GM18870 (cell line): ENCODE measurements at regions not wholly inside any gene's neighbourhood (a gene's known extent, or its start where the extent isn't known, plus 50 kb on each side); places are given as distances from the start of the nearest gene placed in this dataset.

Experiments used
- ATAC-seq: cut with Tn5 transposase; IDR thresholded peaks from one replicate; pipeline ENCODE4 v1.9.1; 2021; ENCODE audit warnings: moderate library complexity; ENCODE audit not compliant: unreplicated experiment

- ATAC-seq = no peak
Observed at GRCh38 chr5:167001246-167001645, 1290.2 kb upstream of the WWC1 start.

DNA sequence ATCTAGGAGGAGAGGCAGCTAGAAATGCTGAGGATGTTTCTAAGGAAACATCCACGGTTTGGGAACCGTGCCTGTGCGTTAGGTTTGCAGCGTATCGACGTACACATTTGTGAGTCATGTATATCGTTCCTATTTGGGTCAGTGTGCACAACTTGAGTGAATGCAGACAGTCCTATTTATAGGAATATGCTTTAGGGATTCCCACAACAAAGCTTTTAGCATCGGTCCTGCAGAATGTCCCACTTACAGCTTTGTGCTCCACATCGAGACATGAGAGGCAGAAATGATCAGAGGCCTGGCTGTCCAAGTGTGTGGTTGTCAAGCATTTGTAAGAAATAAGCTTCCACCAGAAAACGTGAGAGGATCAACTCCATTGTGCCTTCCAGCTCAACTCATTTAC, 1282.7 kb upstream of the WWC1 start:
- no peak for ATAC-seq

GRCh38 chr5:167011196-167011595, 1280.2 kb upstream of the WWC1 start:
- ATAC-seq = no peak

GRCh38 chr5:167012123-167013034, 1279.1 kb upstream of the WWC1 start:
- no peak for ATAC-seq

GRCh38 chr5:167014401-167015056, 1276.9 kb upstream of the WWC1 start:
- ATAC-seq = no peak

GRCh38 chr5:167020418-167020817, 1271.0 kb upstream of the WWC1 start:
- ATAC-seq = no peak

GRCh38 chr5:167029488-167029887, 1262.0 kb upstream of the WWC1 start:
- ATAC-seq = no peak

DNA sequence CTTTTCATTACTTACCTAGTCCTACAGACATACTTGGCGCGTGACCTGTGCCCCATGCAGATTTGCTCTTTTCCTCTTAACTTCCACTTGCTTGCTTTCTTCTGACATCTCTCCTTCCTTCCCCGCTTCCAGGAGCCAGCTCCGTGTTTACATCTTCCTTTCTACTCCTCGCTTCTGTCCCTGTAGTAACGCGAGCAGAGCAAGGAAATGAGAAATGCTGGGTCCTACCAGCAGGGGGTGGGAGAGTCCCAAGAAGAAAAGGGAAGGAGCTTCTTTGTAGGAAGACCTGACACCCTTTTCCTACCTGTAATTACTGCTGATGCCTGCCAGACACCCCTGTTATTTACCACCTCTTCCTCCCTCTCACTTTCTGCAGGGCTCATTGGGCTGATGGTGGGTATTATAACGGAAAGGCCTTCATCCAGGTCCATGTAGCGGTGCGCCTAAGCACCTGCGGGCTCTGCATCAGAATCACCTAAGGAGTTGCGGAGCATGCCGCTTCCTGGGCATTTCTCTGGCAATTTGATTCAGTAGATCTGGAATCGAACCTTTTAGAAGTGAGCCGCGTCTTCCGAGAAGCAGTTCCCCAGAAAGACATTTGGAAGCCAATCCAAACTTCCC, 1260.8 kb upstream of the WWC1 start:
- ATAC-seq = no peak

DNA sequence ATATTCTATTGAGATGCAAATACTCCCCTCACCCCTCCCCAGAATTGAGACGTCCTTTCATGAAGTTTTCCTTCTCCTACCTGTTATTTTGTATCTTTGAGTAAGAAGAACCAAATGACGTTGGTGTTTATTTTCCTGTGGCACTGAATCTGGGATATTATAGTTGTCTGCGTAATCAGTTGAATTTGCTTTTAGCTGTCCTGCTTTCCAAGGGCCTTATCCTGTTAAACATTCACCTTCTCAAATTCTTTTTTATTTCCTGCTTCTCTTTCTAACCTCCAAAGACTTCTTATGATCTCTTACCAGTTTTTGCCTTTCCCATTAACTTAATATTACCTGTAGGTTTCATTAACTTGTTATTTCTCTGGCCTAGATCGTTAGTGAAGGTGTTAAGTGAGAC, 1254.9 kb upstream of the WWC1 start:
- ATAC-seq = no peak

- ATAC-seq = peak; percentile 82
Observed at GRCh38 chr5:167049043-167049663, 1242.3 kb upstream of the WWC1 start.

- no peak for ATAC-seq
Observed at GRCh38 chr5:167049771-167050567, 1241.5 kb upstream of the WWC1 start.

DNA sequence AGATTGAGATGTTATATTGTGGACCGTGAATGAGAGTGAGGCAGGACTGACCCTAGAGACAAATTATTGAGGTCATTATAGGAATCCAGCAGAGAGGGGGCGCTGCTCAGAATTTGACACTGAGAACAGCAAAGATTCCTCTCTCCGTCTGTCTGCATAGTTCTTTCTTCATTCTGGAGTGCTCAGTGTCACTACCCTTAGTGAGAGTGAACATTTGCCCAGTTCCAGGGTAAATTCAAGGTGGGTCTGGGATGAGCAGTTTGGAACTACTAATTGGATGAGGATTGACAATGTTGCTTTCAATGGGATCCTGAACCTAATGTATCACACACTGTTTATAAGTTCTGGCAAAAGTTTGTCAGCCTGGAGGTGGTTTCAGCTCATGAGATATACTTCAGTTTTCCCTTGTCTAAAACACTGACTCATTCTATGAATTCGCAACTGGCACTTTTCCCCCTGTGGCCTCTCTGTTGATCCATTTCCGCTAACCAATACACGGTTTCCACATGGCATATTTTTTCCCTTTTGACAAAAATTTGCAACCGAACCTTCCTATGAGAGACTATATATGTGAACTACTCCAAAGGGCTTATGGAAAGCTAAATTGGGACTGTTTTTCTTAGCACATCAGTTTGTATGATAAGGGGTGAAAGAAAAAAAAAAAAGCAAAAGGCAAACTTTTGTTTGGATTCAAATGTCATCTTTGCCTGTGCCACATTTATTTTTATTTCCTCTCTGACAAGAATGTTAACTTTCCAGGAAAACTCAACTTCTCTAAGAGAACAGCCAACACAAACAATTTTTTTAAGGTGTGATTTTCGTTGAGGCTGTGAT, 1240.7 kb upstream of the WWC1 start:
- ATAC-seq = no peak

GRCh38 chr5:167051402-167051768, 1240.1 kb upstream of the WWC1 start:
- no peak for ATAC-seq

DNA sequence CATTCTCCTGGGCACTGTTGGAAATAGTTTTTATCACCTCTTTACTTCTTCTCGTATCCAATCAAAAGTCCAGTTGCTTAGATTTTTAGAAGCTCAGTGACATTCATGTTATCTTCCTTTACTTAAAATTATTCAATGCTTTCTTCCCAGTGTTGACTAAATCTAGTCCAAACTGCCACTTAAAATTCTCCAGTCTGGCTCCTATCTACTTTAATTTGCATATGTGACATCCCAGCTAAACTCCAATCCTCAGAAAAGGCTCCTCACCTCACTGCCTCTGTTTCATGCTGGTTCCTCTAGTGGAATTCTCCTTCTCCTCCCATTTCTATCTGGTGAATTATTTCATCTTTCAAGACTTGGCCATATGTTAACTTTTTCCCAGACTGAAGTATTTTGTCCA, 1238.7 kb upstream of the WWC1 start:
- no peak for ATAC-seq

DNA sequence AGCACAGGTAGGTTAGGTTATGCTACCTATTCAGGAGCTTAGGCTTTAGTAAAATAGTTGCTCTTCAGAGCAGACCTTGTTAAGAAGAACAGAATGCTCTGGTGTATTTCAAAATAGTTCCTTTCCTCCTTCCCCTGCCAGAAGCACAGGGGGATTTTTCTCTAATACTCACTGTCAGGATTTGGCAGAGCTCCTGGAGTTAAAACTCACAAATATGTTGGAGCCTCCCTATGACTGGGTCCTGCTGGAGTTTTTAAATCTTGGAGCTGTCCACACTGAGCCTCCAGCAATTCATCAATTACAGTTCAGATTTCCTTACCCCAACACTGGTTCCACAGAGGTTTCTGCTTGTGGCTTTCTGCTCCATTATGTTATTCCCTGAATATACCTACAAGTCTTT, 1233.8 kb upstream of the WWC1 start:
- no peak for ATAC-seq

- ATAC-seq = no peak
Observed at GRCh38 chr5:167061695-167062094, 1229.8 kb upstream of the WWC1 start.

DNA sequence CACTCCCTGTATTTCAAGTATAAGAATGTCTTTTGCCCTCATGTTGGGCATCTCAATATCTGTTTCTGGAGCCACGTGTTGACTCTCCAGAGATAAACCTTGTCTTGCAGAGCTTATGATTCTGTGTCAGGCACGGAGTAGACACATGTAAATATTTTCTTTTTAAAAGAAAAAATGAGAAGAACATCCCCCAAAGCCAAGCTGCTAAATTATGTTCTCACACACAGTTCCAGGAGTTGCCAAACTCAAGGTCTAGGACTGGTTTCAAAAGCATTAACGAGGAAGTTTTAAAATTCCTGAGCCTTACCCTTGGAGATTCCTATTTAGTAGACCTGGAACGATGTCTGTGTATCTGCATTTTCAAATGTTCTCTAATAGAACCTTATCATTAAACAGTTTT, 1228.3 kb upstream of the WWC1 start:
- ATAC-seq = no peak

- ATAC-seq = no peak
Observed at GRCh38 chr5:167063788-167064187, 1227.7 kb upstream of the WWC1 start.

DNA sequence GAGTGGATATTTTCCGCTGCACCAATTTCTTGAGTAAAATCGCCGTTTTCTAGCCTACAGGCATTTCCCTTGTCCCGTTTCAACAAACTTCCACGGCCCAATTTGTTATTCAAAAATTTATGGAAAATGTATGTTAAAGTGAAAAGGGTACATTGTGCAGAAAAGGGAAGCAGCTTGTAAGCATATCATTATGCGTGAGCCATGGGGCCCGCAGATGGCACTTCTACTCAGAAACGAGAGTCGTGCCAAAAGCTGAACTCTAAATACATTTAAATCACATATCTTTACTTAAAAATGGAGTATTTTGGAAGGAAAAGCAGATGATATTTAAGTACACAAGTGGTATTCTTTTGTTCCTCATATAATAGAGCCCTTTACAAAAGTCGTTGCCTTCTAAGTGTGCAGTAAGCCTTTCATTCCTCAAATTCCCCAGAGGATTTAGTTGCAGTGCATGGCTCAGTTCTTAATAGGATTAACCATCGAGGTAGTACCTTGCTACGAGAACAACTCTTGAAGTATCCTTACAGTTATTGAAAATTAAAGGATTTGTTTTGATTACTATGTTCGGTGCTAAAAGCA, 1227.2 kb upstream of the WWC1 start:
- no peak for ATAC-seq

DNA sequence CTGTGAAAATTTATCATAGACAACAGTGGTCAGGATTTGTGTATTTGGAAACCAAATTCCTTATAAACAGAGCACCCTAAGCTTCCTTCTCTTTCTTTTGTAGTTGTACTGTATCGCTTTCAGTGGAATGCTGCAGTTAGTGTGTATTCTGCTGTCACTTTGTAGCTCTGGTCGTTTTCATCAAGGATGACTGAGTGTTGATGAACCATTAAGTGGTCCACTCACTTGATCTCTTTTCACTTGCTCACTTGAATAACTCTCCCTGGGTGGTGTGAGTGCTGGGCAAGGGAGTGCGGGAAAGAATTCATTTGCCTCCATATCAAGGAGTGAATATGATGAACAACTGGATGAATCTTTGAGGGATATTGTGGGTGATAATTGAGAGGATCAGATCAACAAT, 1225.7 kb upstream of the WWC1 start:
- no peak for ATAC-seq
